DMS114 treated with DMSO at 0.1 percent for 48 hours (cell line): ENCODE measurements at regions not wholly inside any gene's neighbourhood (a gene's known extent, or its start where the extent isn't known, plus 50 kb on each side); places are given as distances from the start of the nearest gene placed in this dataset.

ENCODE experiments used
- DNase-seq: peaks from one replicate; lab custom pipeline; 2025; ENCODE audit not compliant: unreplicated experiment; lab: John Stamatoyannopoulos, UW

DNA sequence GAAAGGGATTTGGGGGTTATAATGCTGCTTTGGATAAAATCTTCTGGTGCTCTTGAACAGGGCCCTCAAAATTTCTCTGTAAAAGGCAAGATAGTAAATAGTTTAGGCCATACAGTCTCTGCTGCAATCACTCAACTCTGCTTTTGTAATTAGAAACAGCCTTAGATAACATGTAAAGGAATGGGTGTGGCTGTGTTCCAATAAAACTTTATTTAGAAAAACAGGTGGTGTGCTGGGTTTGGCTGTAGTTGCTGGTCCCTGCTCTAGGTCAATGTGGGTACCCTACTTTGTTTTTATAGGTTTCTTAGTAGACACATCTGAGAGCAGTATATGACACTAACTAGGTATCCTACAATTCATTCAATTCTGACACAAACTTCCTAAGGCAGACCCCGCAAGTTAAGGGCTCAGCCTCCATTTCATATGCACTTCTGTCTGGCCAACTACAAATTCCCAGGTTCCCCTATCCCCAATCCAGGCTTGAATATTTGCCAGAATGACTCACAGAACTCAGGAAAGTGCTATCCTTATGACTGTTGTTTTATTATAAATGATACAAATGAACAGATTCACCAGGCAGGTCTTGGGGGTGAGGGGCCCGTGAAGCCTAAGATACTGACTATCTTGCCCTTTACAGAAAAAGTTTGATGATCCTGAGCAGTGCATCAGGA is 349.9 kb downstream of the RPS24 start:
- DNase-seq: no peak

DNA sequence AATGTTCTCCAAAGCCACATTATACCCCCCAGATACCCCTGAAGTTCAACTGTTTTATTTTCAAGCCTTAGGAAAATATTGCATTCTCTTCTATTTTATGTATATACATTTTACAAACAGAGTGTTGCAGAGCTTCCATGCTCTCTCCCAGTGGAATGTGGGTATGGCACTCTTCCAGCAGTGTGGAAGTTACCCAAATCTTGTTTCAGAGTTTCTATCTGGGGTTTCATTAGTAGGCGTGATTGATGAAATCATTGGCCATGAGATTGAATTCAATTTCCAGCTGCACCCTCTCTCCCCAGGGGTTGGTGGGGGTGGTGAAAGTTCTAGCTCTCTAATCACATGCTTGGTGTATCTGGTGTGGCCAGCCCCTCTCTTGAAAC is 350.4 kb downstream of the RPS24 start:
- DNase-seq: no peak

DNA sequence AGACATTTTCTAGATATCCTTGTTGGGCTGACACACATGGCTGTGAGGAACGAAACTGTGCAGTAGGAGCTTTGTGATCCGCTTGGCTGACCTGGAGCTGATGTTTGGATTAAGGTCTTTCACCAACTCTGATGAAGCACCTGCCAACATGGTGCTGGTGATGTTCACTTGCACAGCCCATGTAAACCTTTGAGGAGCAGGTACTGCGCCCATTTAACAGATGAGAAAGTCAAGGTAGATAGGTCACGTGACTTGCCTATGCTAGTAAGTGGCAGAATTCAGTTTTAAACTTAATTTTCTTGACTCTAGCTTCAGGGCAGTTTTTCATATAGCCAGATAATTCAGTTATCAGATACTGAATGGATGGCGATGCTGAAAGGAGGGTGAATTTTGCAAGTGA is 351.9 kb downstream of the RPS24 start:
- no peak for DNase-seq

DNA sequence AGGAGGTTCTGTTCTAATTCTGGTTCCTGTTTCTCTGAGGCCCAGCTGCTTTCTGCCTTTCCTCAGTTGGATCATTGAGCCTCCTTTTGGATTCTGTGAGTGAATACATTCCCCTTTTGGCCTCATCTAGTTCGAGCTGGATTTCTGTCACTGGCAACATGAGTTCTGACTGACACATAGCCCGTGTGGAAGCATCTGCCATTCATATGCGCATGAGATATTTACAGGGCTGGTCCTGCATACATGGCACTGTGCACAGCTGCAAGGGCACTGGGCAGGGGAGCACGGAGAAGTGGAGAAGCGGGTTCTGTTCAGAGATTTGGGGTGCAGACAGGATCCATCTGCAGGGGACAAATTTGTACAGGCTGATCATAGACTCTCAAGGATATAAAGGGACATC is 352.8 kb downstream of the RPS24 start:
- DNase-seq: no peak

DNA sequence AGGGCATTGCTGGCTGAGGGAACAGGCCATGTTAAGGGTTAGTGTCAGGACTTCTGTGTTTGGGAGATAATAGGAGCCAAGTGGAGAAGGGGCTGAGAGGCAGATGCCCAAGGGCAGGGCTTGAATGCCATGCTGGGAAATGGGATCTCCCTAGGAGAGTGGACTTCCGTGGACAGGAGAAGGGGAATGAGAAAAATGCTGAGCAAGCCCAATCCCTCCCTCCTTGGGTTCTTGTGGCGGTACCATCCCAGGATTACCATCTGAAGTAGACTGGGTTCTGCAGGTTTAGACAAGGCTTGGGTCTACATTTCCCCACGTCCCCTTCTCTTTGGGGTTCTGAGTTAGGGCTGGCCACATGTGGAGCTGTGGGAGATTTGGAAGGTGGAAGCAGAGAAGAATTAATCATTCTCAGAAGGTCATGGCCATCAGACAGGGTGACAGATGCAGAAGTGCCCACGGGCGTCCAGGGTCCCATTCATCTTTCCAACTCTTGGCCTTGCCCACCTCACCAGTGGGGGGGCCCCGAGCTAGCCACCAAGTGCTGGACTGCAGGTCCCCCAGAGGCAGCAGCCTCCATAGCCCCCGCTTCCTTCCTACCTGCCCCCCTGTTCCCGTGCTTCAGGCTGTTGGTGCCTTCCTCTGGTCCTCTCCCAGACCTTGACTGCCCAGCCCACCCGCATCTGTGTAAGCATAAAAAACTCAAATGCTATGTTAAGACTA is 354.8 kb downstream of the RPS24 start:
- no peak for DNase-seq

DNA sequence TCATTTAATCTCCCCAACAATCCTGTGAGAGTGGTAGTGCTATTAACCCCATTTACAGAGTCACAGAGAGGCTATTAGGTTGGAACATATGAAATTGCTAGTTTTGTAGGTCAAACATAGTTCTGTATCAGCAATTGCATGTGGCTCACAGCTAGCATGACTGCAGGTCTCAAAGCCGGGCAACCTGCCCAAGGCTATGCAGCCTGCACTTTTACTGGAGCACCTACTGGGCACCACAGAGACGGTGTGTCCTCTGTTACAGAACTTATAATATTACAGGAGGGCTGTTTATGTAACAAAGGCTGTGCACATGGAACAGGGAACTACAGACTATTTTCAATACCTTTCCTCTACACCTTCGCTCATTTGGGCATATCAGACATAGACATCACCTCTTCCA is 355.8 kb downstream of the RPS24 start:
- no peak for DNase-seq

DNA sequence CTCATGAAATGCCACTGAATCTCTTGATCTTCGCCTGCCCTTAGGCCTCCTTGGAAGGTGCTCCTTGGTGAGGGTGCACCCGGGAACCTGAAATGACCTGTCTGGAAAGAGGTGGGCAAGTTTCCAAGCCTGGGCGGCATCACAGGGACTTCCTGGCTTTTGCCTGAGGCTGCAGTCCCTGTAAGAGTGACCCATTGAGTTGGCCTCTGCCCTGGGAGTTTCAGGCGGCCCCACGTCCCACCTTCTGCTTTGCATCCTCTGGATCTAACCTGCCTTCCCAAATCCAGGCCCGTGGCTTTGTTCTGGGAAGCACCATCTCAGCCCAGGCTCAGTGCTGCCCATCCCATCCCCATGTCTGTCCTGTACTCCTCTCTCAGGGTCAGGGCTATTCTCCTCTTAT is 356.4 kb downstream of the RPS24 start:
- no peak for DNase-seq

DNA sequence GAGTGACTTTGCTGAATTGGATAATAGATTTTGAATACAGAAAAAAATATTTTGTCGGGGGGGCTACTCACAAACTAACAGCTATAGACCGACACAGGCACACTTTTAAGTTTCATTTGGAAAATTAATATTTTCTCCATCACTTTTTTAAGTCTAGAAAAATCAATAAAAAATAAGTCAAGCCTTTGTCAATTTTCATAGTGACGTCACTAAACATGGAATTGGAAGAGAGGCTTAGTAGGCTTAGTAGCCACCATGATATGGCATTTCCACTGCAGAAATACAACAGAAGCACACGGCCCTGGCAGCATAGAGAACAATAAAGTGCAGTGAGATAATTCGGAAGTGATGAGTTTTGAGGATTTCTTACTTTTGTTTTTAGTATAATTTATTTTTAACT is 357.2 kb downstream of the RPS24 start:
- DNase-seq: no peak

DNA sequence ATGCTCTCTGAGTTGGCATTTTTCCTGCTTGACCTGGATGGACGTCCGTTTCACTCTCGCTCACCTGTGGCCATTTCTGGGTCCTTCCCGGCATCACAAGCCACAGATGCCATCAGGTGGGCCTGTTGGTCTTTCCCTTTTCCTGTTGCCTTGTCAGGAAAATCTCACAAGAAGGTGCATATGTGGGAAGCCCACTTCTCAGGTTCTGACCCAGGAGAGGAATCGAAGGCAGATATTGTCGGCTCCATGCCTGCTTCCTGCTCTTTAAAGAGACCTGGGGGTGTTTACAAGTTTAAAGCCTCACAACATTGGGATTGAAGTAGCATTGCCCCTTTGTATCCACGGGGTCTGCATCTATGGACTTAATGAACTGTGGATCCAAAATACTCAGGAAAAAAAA is 357.9 kb downstream of the RPS24 start:
- DNase-seq: no peak

- no peak for DNase-seq
Measured at GRCh38 chr10:78392197-78392596, 358.5 kb downstream of the RPS24 start.

DNA sequence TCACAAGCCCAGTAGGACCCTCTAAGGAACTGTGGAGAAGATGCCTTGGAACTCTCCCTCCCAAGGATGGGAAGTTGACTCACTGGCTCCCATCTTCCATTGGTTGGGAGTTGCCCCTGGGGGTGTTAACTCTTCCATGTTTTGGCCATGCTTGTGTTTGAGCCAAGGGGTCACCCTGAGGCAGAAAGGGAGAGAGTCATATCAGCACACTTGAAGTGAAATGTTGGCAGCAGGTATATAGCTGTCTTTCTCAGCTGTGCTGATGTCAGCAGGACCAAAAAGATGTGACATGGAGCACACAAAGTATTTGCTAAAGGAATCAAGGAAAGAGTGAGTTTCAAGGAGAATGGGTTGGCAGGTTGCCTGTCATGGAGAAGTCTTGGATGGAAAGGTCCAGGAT is 359.4 kb downstream of the RPS24 start:
- no peak for DNase-seq

DNA sequence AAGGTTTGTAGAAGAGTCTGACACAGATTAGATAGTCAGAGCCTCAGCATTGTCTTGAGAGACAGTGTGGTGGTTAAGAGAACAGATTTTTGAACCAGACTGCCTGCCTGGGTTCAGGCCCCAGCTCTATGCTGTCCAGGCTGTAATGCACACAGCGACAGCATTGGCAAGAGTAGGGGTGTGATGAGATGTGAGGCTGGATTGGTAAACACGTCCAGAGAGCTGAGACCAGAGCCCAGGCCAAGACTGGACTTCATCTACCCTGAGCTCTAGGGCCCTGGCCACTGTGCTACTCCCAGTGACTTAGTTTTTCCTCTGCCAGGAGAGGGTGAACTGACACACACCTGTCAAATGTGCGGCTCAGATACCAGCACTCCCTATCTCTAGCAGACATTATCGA is 360.4 kb downstream of the RPS24 start:
- no peak for DNase-seq

GRCh38 chr10:78395162-78395561 is 361.5 kb downstream of the RPS24 start:
- no peak for DNase-seq

GRCh38 chr10:78396754-78397153 is 363.1 kb downstream of the RPS24 start:
- DNase-seq: no peak

- DNase-seq: no peak
Measured at GRCh38 chr10:78397786-78398185, 364.1 kb downstream of the RPS24 start.

- DNase-seq: no peak
Measured at GRCh38 chr10:78398382-78398781, 364.7 kb downstream of the RPS24 start.

DNA sequence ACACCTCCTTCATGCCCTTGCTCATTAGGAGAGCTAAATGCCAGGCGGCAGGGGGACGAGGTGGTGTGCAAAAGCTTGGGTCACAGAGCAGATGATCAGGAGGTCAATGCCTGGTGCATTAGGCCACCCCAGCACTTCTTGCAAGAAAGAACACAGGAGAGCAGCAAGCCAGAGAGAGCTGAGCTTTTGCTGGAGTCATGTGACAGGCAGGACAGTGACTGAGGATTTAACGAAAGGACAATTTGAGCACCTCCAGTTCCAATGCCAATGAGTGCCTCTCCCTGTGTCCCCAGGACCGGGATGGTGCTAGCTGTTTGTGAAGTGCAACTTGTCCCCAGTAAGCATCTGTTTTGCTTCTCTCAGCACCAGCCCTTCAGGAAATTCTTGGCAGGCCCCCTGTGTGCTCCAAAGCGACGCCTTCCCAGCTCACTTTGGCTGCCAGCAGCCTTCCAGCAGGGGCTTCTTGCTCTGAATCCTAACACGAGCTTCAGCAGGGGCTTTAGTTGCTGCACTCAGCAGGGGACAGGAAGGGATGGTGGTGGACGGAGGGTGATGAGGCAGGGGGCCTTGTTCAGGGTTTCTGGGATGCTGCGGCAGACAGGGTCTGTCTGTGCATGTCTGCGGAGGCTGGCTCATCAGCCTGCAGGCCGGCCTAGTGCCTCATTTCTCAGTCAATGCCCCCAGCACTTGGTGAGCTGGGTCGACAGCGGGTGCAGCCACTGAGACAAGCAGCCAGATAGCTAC is 368.1 kb downstream of the RPS24 start:
- no peak for DNase-seq

- no peak for DNase-seq
Measured at GRCh38 chr10:78402591-78402990, 368.9 kb downstream of the RPS24 start.

GRCh38 chr10:78403781-78404180 is 370.1 kb downstream of the RPS24 start:
- no peak for DNase-seq

DNA sequence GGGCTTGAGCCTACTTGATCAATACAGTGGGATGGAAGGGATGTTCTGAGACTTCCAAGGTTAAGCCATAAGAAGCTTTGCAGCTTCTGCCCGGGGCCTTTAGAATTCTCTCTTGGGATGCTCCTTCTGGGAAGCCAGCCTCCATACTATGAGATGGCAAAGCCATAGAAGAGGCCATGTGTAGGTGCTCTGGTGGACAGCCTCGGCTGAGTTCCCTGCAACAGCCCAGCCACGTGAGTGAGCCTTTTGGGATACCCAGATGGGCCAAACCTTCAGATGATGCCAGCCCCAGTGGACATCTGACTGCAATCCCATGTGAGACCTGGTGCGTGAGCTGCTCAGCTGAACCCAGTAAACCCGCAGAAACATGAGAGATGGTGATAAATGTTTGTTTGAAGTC is 370.6 kb downstream of the RPS24 start:
- no peak for DNase-seq

DNA sequence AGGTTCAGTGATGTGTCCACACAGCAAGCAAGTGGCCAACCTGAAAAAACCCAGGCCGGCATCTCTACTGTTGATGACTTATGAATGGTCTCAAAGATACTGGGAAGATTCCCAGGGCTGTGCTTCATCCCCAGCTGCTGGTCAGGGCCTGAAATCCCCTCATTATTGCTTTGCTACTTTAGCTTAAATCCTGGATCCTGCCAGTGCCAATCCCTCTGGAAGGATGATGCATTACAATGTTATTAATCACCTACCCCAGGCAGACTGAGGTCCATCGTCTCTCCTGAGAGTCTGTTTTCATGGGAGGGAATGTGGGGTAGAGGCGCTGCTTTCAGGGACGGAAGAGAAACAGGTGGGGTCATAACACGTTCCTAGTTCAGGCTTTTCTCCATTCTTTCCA is 371.6 kb downstream of the RPS24 start:
- no peak for DNase-seq

DNA sequence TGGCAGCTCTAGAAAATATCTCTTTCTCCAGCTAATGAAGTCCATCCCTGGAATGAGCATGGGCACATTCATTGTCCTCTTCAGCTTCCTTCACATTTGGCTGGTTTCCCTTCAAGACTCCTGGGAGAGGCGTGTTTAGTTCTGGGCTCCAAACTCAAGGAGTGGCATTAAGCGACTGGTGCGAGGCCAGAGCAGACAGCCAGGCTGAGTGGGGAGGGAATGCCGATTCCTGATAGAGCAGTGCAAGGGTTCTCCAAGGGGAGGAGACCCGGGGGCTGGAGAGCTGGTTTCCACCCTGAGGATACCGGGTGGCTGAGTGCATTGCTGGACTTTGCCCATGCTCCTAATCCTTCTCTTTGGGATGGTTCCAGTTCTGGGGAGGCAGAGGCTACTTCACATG is 372.1 kb downstream of the RPS24 start:
- no peak for DNase-seq
